ENCODE measurements at regions not wholly inside any gene's neighbourhood (a gene's known extent, or its start where the extent isn't known, plus 50 kb on each side); places are given as distances from the start of the nearest gene placed in this dataset.

DNA sequence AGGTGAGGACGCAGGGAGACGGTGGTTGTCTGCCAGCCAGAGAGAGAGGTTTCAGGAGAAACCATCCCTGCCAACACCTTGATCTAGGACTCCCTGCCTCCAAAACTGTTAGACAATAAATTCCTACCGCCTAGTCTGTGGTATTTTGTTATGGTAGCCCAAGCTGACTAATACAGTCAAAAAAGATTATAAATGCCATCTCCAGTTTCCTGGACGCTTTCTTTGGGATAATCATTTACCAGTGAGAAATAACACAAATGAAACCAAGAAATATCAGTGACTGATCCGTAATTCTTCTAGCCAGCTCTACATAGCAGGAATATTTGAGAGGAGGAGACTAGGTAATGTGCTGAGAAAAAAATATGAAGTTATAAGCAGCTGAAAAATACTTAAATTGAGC is 707.8 kb upstream of the LMCD1 start:
- WGBS, 3 donors, result 57 to 89% (median 88%) methylated on average over 5 of the region's 5 CpGs
- no peak overlapping the region for H3K27ac ChIP-seq (ENCODE audit: low read depth, low read length)

DNA sequence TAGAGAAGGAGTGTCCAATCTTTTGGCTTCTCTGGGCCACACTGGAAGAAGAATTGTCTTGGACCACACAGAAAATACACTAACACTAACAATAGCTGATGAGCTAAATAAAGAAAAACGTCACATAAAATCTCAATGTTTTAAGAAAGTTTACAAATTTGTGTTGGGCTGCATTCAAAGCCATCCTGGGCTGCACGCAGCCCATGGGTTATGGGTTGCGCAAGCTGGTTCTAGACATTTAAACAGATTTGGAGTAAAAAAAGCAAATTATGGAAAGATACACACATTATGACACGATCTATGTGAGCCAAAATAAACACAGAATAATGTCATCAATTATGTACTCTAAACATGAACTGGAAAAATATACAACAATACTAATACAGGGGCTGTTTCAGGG is 703.3 kb upstream of the LMCD1 start:
- WGBS, 3 donors, result 50 to 63% (median 56%) methylated on average over 4 of the region's 4 CpGs
- H3K27ac ChIP-seq (ENCODE audit: low read depth, low read length), result no peak overlapping the region

DNA sequence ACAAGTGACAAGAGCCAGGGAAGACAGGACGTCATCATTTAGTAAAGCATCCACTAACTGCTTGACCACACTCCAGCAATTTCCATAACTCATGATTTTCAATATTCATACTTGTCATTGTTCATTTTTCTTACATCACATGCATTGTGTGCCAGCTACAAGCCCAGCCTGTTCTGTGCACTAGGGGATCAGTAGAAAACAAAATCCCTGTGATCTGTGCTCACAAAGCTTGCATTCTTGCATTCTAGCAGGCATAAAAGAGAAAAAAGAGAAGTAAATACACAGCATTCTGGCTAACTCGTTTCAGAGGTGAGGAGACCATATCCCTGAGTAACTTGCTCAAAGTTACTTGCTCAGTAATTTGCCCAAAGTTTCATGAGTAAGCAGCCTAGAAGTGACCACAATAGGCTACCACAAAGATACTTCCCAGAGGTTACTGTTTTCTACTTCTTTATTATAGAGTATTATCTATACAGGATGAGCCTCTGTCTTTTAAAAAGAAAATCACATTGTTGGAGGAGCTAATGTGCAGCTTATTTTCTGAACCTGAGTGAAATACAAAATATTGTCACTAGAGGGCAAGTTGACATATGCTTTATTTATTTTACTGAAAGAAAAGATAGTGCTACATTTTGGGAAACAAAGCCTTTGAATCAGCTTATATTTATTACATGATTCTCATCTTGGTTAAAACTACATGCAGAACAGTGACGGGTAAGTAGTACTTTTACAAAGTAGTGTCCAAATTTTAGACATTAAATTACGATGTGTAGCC is 701.4 kb upstream of the LMCD1 start:
- WGBS, 3 donors, result 56 to 59% (median 58%) methylated on average over 4 of the region's 4 CpGs
- no peak overlapping the region for H3K27ac ChIP-seq (ENCODE audit: low read depth, low read length)

DNA sequence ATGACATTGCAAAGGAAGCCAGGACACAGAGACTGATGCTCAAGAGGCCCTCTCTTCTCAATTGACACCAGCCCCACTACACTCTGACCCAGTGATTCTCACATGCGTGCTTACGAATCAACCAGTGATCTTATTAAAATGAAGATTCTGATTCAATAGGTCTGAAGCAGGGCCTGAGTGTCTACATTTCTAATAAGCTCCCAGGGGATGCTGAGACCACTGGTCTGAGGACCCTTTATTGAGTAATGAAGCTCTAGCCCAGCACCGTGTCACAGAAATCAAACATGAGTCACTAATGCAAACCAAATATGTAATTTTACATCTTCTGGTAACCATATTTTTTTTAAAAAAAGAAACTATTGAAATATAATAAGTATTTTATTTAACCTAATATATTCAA is 689.1 kb upstream of the LMCD1 start:
- WGBS, 3 donors, result 83 to 93% (median 88%) methylated on average over 3 of the region's 3 CpGs

DNA sequence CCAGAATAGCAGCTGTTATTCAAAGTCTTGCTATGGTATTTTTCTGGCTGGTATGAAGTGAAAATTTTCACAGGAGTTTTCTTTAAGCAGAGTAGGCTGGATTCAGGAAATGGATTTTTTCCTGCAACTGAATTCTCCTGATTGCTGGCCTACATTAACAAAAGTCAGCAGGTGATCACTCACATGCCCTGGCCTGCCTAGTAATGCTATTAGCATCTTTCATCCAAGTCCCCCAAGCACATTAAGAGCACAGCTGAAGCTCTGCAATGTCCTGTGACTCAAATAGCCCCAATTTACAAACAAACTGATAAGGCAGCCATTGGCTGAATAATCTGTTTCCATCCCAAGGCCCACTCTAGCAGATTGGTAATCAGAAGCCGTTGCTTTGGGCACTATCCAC is 688.3 kb upstream of the LMCD1 start:
- WGBS, 3 donors, result 32 to 59% (median 52%) methylated on average over 1 of the region's 1 CpG
- no peak overlapping the region for H3K27ac ChIP-seq (ENCODE audit: low read depth, low read length)

More for the DNA sequence above, 689.1 kb upstream of the LMCD1 start:
- H3K27ac ChIP-seq (ENCODE audit: low read depth, low read length), result no peak overlapping the region

DNA sequence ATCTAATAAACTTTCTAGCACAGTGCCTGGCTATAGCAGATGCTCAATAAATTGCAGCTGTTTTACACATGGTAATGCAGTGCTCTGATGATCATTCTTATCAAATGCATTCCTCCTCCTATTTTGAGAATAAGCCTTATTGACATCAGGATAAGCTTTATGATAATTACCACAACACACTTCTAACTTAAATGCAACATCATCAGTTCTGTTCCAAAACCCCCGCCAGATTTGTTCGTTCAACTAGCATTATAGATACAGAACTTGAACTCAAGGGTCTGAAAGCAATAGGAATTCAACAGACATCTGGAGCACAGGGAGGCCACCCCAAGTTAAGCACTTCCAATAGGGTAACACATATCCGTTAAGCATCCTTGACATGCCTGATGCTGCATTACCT is 684.4 kb upstream of the LMCD1 start:
- 90 to 98% (median 92%) methylated on average over 3 of the region's 3 CpGs for WGBS, 3 donors
- H3K27ac ChIP-seq (ENCODE audit: low read depth, low read length), result no peak overlapping the region

DNA sequence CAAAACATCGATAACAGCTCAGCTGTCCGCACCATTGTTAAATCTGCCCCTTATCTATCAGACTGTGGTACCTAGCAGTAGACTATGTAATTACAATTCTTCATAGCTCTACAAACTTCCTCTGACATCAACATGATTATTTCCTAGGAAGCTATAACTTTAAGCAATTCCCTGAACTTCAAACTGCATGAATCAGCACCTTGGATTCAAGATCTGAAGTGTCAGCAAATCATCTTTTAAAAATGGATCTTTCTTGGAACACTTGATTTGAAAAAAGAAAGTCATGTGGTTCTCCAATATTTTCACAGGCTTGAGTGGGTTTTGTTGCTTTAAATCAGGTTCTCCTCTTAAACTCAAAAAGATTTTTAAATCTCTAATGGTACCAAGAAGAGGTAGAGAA is 680.7 kb upstream of the LMCD1 start:
- H3K27ac ChIP-seq (ENCODE audit: low read depth, low read length), result no peak overlapping the region
- WGBS, 3 donors, result 92 to 94% (median 94%) methylated on average over 2 of the region's 2 CpGs

DNA sequence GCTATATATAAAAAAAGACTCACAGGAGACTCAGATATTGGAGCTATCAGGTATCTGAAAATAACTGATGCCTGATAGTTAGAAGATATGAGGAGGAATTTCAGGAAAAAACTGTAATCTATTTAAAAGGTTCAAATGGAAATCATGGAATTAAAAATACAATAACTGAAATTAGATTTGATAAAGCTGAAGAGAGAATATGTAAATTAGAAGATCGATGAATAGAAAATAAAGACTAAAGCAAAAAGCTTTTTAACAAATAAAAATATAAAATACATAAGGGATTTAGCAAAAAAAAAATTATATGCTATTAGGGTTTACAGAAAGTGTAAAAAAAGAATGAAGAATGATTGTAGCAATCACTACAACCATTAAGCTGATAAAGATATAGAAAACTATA is 679.8 kb upstream of the LMCD1 start:
- WGBS, 3 donors, result 91 to 93% (median 91%) methylated on average over 1 of the region's 1 CpG
- H3K27ac ChIP-seq (ENCODE audit: low read depth, low read length), result no peak overlapping the region

DNA sequence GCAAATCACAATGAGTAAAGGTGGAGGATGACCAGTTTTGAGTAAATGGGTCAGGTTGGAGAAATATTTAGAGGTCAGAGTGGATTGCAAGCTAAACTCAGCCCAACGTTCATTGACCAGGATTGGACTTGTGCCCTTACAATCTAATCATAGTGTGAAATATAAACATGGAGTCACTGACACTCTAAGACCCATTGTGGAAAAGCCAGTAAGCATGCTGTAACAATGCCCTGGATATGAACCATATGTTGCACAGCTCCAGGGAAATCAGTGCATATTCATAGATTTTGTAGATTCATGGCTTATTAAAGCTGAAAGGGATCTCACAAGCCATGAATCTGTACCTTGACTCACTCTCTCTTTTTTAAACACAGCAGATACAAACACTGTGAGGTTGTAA is 660.2 kb upstream of the LMCD1 start:
- no peak overlapping the region for H3K27ac ChIP-seq (ENCODE audit: low read depth, low read length)
- 31 to 40% (median 36%) methylated on average over 1 of the region's 1 CpG for WGBS, 3 donors

DNA sequence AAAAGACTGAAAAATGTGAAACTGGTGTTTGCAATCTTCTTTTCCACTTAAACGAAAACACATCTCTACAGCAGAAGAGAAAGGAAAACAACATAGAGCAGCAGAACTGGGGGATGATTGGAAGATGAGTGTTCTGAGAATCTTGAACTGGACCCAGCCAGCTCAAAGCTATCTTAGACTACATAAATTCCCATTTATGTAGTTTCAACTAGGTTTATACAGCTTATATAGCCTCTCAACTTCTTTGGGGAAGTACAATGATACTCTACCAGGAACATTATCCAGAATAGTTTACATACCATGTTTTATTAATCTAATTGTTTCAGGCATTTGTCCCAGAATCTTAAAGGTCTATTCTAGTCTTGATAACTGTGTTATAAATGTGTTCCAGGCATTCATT is 658.2 kb upstream of the LMCD1 start:
- WGBS, 3 donors, result 67 to 78% (median 70%) methylated on average over 1 of the region's 1 CpG
- no peak overlapping the region for H3K27ac ChIP-seq (ENCODE audit: low read depth, low read length)

DNA sequence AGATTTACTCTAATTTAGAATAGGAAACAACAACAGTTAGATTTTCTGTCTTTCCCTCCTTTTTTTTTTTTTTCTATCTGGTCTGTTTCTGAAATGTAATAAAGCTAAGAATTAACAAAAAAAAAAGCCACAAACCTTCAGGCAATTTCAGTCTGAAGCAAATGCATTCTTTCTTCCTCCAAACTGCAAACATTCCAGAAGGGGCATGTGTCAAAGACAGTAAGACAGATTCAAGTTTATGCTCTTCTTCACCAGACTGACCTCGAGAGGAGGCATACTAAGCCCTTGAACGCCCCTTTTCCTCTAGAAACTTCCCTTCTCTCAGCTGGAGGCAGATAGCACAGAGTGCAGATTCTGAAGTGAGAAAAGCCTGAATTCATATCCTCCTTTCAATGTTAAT is 654.6 kb upstream of the LMCD1 start:
- 25 to 45% (median 42%) methylated on average over 2 of the region's 2 CpGs for WGBS, 3 donors
- no peak overlapping the region for H3K27ac ChIP-seq (ENCODE audit: low read depth, low read length)

DNA sequence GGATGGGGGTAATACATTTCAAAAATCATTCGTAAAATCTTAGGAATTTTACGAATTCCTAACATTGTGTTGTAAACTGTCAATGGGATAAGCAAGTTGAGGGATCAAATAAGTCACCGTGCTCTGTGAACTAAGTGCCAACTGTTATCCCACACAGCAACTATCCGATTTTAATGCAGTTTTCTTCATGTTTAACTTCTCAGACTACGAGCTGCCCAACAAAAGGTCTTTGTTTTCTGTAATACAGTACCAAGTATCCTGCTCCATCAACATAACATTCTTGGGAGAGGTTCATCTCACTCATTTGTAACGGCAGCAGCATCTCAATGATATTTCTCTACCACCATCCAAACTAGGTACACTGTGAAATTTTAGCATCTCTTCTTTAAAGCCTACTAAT is 654.1 kb upstream of the LMCD1 start:
- WGBS, 3 donors, result 50 to 83% (median 77%) methylated on average over 6 of the region's 6 CpGs
- no peak overlapping the region for H3K27ac ChIP-seq (ENCODE audit: low read depth, low read length)

DNA sequence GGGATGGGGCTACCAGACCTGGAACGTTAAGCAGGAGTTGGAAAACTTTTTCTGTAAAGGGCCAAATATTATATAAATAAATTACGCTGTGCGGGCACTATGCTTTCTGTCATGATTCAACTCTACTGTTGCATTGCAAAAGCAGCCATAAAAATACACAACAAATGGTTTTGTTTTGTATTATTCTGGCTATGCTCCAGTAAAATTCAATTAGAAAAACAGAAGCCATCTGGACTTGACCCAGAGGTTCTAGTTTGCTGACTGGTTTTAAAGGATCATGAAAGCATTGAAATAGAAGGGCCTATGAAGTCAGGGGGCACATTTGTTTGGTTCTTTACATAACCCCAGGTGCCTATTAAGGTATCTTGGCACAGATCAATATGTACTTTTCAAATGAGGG is 647.4 kb upstream of the LMCD1 start:
- H3K27ac ChIP-seq (ENCODE audit: low read depth, low read length), result no peak overlapping the region
- 80 to 85% (median 82%) methylated on average over 3 of the region's 3 CpGs for WGBS, 3 donors

DNA sequence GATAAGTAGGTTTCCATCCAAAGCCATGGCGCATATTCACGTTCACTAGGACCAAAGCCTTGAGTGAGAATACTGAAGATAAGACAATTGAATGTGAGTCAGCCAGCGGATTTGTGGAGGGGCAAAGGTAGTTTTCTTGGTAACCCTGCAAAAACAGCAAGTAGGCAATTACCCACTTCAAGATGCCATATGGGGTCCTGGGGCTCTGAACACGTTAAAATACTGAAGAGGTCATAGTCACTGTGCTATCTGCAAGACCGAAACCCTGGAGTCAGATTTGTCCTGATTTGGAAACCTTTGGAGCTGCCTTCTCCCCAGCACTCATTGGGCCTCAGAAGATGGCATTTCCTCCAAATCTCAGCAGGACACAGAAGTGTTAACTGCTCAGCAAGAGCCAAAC is 646.9 kb upstream of the LMCD1 start:
- no peak overlapping the region for H3K27ac ChIP-seq (ENCODE audit: low read depth, low read length)
- WGBS, 3 donors, result 69 to 75% (median 71%) methylated on average over 5 of the region's 5 CpGs

DNA sequence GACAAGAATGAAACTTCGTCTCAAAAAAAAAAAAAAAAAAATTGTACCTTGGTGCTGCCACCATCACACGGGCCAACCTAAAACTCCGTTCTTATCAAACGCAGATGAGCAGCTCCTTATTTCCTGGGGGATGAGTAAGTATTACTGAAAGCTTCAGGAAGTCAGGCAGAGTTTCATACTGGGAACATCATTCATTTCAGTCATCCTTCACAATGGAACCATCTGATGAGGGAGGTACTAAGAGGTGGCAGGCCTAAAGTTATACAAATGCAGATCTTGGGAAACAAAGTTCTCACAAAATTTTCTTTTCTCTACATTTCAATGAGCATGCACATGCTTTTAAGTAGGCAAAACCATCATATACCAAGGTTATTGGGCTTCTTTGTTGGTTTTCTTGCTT is 636.0 kb upstream of the LMCD1 start:
- H3K27ac ChIP-seq (ENCODE audit: low read depth, low read length), result no peak overlapping the region
- 88 to 93% (median 92%) methylated on average over 4 of the region's 4 CpGs for WGBS, 3 donors

DNA sequence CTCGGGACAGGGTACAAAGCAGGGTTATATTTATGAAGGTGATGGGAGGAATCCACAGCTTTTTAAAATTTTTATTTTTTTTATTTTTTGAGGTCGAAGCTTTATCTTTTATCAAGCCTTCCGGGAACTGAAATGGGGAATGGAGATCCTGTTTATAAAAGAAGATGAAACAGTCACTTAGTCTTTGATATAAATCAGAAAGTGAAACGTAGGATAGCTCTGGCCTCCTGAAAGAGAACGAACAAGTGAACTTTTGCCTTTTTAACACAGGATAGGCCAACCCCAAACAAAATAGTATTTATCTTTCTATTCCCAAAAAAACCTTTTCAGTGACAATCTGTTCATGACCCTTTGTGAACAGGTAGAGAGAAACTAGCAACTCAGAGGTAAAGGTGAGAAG is 634.0 kb upstream of the LMCD1 start:
- 25 to 54% (median 48%) methylated on average over 5 of the region's 5 CpGs for WGBS, 3 donors

DNA sequence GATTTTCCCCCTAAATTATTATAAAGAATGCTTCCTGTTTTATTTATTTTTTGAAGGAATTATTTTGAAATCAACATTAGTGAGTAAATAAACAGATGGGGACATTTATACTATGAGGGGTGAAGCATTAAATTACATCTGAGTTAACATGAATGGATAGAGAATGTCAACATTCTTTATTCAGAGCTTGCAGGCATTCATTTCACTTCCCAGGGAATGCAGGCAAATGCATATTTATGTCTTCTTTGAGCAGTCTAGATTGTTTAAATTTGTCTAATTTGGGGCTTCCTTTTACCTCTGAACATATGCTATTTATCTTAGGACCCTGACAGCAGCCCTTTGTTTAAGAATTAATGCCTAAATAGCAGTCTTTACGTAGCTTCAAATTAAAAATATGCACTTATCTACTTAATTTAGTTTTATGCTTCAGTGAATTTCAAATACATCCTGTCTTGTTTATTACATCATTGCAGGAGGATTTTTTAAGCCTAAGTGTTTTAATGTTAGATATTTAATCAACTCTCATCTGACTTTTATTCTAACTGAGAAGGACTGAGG is 630.5 kb upstream of the LMCD1 start:
- 0 to 40% (median 35%) methylated on average over 1 of the region's 1 CpG for WGBS, 3 donors
- no peak overlapping the region for H3K27ac ChIP-seq (ENCODE audit: low read depth, low read length)

More for the DNA sequence above, 634.0 kb upstream of the LMCD1 start:
- no peak overlapping the region for H3K27ac ChIP-seq (ENCODE audit: low read depth, low read length)

DNA sequence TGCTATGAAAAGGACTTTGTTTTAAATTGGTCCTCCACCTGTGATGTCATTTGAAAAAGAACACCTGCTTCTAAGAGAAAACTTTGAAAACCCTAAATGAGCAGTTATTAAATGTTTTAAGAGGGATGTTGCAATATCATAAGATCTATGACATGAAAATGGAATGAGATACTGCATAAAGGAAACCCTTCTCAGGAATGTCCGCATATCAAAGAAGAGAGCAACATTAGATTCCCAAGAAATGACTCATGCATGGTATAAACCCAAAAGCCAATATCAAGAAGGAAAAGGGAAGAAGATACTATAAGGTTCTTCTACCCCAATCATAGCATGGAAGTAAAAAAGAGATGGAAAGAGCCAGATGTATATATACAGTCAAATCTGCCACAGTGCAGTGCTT is 627.5 kb upstream of the LMCD1 start:
- WGBS, 3 donors, result 85 to 96% (median 91%) methylated on average over 1 of the region's 1 CpG
- H3K27ac ChIP-seq (ENCODE audit: low read depth, low read length), result no peak overlapping the region

DNA sequence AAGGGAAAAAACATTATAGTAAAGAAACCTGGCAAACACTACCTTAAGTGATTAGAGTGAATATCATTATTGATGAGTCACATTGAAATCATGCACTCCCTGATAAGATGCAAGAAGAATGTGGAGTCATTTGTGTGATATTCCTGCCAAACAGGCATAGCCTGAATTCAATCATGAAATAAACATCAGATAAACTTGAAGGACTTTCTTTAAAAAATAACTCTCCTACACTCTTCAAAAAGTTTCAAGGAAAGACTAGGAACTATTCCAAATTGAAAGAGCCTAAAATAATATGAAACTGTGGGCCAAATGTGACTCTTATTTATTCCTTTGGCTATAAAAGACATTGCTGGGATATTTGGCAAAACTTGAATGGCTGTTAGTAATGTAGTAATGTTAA is 625.7 kb upstream of the LMCD1 start:
- H3K27ac ChIP-seq (ENCODE audit: low read depth, low read length), result no peak overlapping the region

DNA sequence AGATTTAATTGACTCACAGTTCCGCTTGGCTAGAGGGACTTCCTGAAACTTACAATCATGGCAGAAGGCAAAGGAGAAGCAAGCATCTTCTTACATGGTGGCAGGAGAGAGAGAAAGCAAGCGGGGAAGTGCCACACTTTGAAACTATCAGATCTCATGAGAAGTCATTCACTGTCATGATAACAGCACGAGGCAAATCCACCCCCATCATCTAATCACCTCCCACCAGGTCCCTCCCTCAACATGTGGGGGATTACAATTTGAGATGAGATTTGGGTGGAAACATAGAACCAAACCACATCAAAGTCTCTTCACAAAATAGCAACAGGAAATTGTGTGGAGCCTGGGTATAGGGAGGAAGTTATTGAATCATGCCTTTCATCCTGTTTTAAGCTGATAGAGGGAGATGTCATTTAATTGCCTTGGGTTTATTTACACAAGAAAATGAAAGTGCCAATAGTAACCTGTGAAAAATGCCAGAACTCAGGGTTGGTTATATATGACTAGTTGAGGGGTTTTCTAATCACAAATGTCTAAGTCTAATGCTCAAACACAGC is 624.8 kb upstream of the LMCD1 start:
- no peak overlapping the region for H3K27ac ChIP-seq (ENCODE audit: low read depth, low read length)
- WGBS, 3 donors, result 29 to 37% (median 29%) methylated on average over 3 of the region's 3 CpGs

Data from adipose tissue (tissue), 3 donors.